ENCODE measurements at regions not wholly inside any gene's neighbourhood (a gene's known extent, or its start where the extent isn't known, plus 50 kb on each side); places are given as distances from the start of the nearest gene placed in this dataset.

DNA sequence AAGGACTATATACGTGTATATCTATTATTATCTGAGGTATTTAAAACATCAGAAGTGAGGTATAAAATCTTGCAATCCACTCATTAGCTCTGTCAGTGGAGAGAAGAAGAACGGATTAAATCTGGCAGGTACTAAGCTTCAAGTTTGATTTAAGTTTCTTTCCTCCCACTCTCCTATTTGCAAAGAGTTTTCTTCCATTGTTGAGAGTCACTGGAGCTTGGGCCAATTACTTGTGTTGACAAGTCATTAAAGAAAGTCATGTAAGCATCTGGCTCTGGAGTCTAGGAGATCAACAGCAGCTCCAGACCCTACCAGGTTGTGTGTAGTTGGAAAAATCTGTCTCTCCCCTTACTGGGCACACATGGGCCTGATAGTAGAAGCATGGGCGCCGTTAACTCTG is 476.8 kb upstream of the SMARCA2 start:
- TF ChIP-seq, protein P1, sequence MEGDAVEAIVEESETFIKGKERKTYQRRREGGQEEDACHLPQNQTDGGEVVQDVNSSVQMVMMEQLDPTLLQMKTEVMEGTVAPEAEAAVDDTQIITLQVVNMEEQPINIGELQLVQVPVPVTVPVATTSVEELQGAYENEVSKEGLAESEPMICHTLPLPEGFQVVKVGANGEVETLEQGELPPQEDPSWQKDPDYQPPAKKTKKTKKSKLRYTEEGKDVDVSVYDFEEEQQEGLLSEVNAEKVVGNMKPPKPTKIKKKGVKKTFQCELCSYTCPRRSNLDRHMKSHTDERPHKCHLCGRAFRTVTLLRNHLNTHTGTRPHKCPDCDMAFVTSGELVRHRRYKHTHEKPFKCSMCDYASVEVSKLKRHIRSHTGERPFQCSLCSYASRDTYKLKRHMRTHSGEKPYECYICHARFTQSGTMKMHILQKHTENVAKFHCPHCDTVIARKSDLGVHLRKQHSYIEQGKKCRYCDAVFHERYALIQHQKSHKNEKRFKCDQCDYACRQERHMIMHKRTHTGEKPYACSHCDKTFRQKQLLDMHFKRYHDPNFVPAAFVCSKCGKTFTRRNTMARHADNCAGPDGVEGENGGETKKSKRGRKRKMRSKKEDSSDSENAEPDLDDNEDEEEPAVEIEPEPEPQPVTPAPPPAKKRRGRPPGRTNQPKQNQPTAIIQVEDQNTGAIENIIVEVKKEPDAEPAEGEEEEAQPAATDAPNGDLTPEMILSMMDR (conservative IDR thresholded peaks at IDR 0.05 in 1 of 2, IDR thresholded peaks at IDR 0.05 in 1 of 2; ENCODE audit: low read depth in 1 of 2, low read length in 2 of 2) = no peak
- no peak for TF ChIP-seq EZH2 (IDR thresholded peaks at IDR 0.05; ENCODE audit: low read length, missing control alignments)

Measured in fibroblast of lung (primary cell).